ENCODE measurements at regions not wholly inside any gene's neighbourhood (a gene's known extent, or its start where the extent isn't known, plus 50 kb on each side); places are given as distances from the start of the nearest gene placed in this dataset.

- no peak for TF ChIP-seq CTCF (IDR thresholded peaks at IDR 0.05)
- no peaks in the 10 kb centered on the region for H3K36me3 ChIP-seq (ENCODE audit: low read depth)
These were observed 140.7 kb upstream of the RARB start for GRCh38 chr3:25287291-25287884.

GRCh38 chr3:25288413-25288812, 139.7 kb upstream of the RARB start:
- intact Hi-C loops (cut with DNase I, micrococcal nuclease), result no loop called here
- no peaks in the 10 kb centered on the region for H3K36me3 ChIP-seq (ENCODE audit: low read depth)
- TF ChIP-seq CTCF (IDR thresholded peaks at IDR 0.05), result no peak
- no peaks in the 10 kb centered on the region for H3K4me1 ChIP-seq (ENCODE audit: low read depth)
- DNase-seq, result no peak
- H3K9me3 ChIP-seq, result no peaks in the 10 kb centered on the region
- ATAC-seq, result no peak
- H3K4me3 ChIP-seq, result no peak overlapping the region

More at GRCh38 chr3:25287291-25287884, 140.7 kb upstream of the RARB start:
- no peaks in the 10 kb centered on the region for H3K9me3 ChIP-seq
- intact Hi-C loops (cut with DNase I, micrococcal nuclease), result no loop called here
- H3K4me3 ChIP-seq, result no peak overlapping the region
- ATAC-seq, result no peak
- H3K4me1 ChIP-seq (ENCODE audit: low read depth), result no peaks in the 10 kb centered on the region
- DNase-seq, result no peak

- intact Hi-C loops (cut with DNase I, micrococcal nuclease), result no loop called here
These were observed 138.9 kb upstream of the RARB start for GRCh38 chr3:25289156-25289555.

GRCh38 chr3:25289663-25290062, 138.4 kb upstream of the RARB start:
- H3K9me3 ChIP-seq, result no peaks in the 10 kb centered on the region
- intact Hi-C loops (cut with DNase I, micrococcal nuclease), result no loop called here
- no peak for TF ChIP-seq CTCF (IDR thresholded peaks at IDR 0.05)
- H3K36me3 ChIP-seq (ENCODE audit: low read depth), result no peaks in the 10 kb centered on the region
- no peak overlapping the region for H3K4me3 ChIP-seq
- ATAC-seq (no peak), DNase-seq (no peak)
- H3K4me1 ChIP-seq (ENCODE audit: low read depth), result no peaks in the 10 kb centered on the region

More at GRCh38 chr3:25289156-25289555, 138.9 kb upstream of the RARB start:
- no peak for TF ChIP-seq CTCF (IDR thresholded peaks at IDR 0.05)
- DNase-seq (no peak), ATAC-seq (no peak)
- Histone ChIP-seq H3K9me3 (no peaks in the 10 kb centered on the region), H3K4me1 (ENCODE audit: low read depth) (no peaks in the 10 kb centered on the region), H3K36me3 (ENCODE audit: low read depth) (no peaks in the 10 kb centered on the region), H3K4me3 (no peak overlapping the region)

GRCh38 chr3:25291481-25291905, 136.6 kb upstream of the RARB start:
- Histone ChIP-seq H3K4me1 (ENCODE audit: low read depth) (no peaks in the 10 kb centered on the region), H3K36me3 (ENCODE audit: low read depth) (no peaks in the 10 kb centered on the region), H3K4me3 (no peak overlapping the region), H3K9me3 (no peaks in the 10 kb centered on the region)
- no peak for DNase-seq
- intact Hi-C loops (cut with DNase I, micrococcal nuclease), result no loop called here
- ATAC-seq, result peak; percentile 58
- no peak for TF ChIP-seq CTCF (IDR thresholded peaks at IDR 0.05)

- no peak overlapping the region for H3K4me3 ChIP-seq
- no peaks in the 10 kb centered on the region for H3K9me3 ChIP-seq
- ATAC-seq (no peak), DNase-seq (no peak)
- H3K36me3 ChIP-seq (ENCODE audit: low read depth), result no peaks in the 10 kb centered on the region
- intact Hi-C loops (cut with DNase I, micrococcal nuclease), result no loop called here
- no peak for TF ChIP-seq CTCF (IDR thresholded peaks at IDR 0.05)
- no peaks in the 10 kb centered on the region for H3K4me1 ChIP-seq (ENCODE audit: low read depth)
These were observed 136.0 kb upstream of the RARB start for GRCh38 chr3:25292036-25292435.

Data from mucosa of descending colon (tissue), 3 donors.